Middle frontal gyrus (tissue), 1 donor: ENCODE measurements at regions not wholly inside any gene's neighbourhood (a gene's known extent, or its start where the extent isn't known, plus 50 kb on each side); places are given as distances from the start of the nearest gene placed in this dataset.
"Not testable (repeated sequence)": the region's sequence is repeated elsewhere in the genome, so short reads cannot be mapped to it uniquely, and the experiment has no call there.

Experiments
- DNase-seq: peaks from one replicate; pipeline ENCODE4 v3.0.0-alpha.2; 2015; ENCODE audit warnings: low spot score; ENCODE audit errors: extremely low spot score

GRCh38 chr6:26173836-26174145 lies 86.6 kb downstream of the HFE start:
- no peak for DNase-seq

GRCh38 chr6:26175033-26175427 lies 87.8 kb downstream of the HFE start:
- no peak for DNase-seq

GRCh38 chr6:26175428-26176181 lies 88.4 kb downstream of the HFE start:
- DNase-seq, result no peak

- no peak for DNase-seq
These were observed 92.4 kb downstream of the HFE start for GRCh38 chr6:26179675-26180074.

GRCh38 chr6:26180346-26180745 lies 93.1 kb downstream of the HFE start:
- no peak for DNase-seq

- DNase-seq, result no peak
These were observed 96.0 kb downstream of the HFE start for GRCh38 chr6:26183237-26183580.

- DNase-seq, result peak; percentile 71
These were observed 96.5 kb downstream of the HFE start for GRCh38 chr6:26183581-26184366.

- no peak for DNase-seq
These were observed 97.2 kb downstream of the HFE start for GRCh38 chr6:26184367-26184891.

GRCh38 chr6:26185004-26185403 lies 97.8 kb downstream of the HFE start:
- no peak for DNase-seq

- DNase-seq, result no peak
These were observed 98.6 kb downstream of the HFE start for GRCh38 chr6:26185802-26186201.

GRCh38 chr6:26186652-26187051 lies 99.4 kb downstream of the HFE start:
- DNase-seq, result no peak

GRCh38 chr6:26187292-26187691 lies 100.1 kb downstream of the HFE start:
- DNase-seq, result no peak

GRCh38 chr6:26187981-26188635 lies 100.9 kb downstream of the HFE start:
- no peak for DNase-seq

GRCh38 chr6:26191512-26191911 lies 104.3 kb downstream of the HFE start:
- not testable (repeated sequence) for DNase-seq

GRCh38 chr6:26193467-26194328 lies 106.5 kb downstream of the HFE start:
- no peak for DNase-seq

GRCh38 chr6:26194329-26194701 lies 107.1 kb downstream of the HFE start:
- no peak for DNase-seq

GRCh38 chr6:26194816-26195375 lies 107.7 kb downstream of the HFE start:
- no peak for DNase-seq

- DNase-seq, result peak; percentile 76
These were observed 108.2 kb downstream of the HFE start for GRCh38 chr6:26195376-26195923.

- no peak for DNase-seq
These were observed 109.0 kb downstream of the HFE start for GRCh38 chr6:26195924-26196845.
